GM21447 (cell line): ENCODE measurements at regions not wholly inside any gene's neighbourhood (a gene's known extent, or its start where the extent isn't known, plus 50 kb on each side); places are given as distances from the start of the nearest gene placed in this dataset.

ENCODE experiments used
- ATAC-seq: cut with Tn5 transposase; IDR thresholded peaks from one replicate; pipeline ENCODE4 v1.9.1; 2021; ENCODE audit not compliant: unreplicated experiment

GRCh38 chr22:48693377-48694135, 1134.1 kb downstream of the BRD1 start:
- ATAC-seq, result no peak

DNA sequence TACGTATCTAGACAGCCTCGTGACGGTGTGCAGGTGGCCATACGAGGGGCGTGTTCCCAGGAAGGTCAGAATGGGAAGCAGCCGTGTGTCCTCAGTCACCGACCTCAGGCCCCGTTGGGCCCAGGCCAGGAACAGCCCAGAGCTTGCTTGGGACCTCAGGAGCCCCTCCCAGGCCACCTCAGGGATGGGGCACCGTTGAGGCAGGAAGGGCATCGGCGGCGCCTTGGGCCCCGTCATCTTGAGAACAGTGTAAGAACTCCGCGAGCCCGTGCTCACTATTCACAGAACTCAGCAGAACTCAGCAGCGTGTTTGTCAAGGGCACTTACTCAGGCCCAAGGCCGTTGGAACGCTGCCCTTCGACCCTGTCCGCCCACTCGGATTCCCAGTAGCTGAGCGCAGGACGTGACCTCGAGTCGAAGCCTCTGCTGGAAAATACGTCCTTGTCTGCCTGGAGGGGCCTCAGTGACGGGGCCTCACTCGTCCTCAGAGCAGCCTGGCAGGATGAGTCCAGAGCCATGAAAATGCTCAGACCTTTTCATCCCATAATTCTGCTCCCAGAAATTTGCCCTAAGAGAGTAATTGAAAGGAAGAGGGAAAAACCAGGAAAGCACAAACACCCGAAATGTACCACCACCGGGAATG, 1134.8 kb downstream of the BRD1 start:
- no peak for ATAC-seq

DNA sequence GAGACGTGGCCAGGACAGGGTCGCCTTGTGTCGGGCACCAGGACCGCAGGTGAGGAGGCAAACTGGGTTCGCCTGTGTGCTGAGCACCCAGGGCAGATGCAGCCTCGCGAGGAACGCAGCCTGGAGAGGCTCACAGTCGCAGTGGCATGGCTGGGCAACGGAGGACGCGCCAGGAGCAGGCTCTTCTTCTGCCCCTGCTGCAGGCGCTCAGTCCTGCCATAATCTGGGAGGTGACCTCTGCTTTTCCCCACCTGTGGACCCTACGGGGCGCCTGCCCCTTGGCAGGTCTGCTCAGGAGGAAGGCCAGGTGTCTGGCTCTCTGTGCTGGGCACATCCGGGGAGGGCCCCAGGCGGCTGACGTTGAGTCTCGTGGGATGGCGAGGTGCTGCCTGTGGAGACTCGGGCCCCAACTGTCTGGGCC, 1136.2 kb downstream of the BRD1 start:
- ATAC-seq, result no peak

DNA sequence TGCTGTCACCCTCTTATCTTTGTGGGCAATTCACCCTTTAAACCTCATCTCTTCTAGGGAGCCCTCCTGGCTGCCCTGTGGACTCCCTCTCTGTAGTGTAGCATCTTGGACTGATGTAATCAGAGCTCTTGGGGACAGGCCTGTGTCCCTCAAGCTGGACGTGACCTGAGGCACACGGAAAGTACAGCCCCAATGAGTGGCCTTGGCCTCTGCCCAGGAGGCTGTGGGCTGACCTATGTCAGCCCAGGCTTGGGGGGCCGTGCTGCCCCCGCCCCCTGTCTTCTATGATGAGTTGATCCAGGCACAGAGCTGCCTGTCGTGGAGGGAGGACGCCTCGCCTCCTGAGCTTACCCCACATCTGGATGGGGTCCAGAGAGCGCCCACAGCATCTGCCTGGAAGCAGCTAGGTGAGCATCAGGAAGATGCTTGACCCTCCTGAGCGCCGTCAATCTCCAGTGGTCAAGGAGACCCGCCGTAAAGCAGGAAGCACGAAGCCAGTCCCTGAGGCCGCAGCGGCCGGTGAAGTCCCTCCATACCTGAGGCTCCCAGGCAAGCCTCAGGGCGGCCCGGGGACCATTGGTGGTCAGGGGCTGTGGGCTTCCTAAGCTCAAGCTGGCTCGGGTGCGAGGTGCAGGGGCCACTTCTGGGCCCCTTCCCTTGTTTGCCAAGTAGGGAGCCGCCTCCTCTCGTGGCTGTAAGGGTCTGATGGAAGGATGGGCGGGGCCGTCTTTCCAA, 1136.9 kb downstream of the BRD1 start:
- ATAC-seq, result no peak

GRCh38 chr22:48689206-48689605, 1138.5 kb downstream of the BRD1 start:
- no peak for ATAC-seq

DNA sequence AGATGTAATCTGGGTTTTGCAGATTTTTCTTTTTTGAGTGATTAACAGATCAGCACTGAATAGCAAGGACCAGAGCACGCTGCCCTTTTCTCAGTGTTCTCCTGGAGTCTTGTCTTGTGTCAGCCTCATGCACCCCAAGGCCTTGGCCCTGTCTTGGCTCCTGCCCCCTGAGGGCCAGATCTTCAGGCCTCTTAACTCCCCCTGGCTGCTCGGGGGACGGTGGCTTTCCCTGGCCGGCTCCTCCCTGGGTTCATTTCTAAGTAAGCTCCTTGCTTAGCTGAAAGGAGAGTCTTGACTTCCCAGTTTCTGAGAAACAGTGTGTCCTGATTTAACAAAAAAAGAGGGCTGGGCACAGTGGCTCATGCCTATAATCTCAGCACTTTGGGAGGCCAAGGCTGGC, 1139.3 kb downstream of the BRD1 start:
- ATAC-seq, result no peak

GRCh38 chr22:48687606-48688005, 1140.1 kb downstream of the BRD1 start:
- no peak for ATAC-seq

DNA sequence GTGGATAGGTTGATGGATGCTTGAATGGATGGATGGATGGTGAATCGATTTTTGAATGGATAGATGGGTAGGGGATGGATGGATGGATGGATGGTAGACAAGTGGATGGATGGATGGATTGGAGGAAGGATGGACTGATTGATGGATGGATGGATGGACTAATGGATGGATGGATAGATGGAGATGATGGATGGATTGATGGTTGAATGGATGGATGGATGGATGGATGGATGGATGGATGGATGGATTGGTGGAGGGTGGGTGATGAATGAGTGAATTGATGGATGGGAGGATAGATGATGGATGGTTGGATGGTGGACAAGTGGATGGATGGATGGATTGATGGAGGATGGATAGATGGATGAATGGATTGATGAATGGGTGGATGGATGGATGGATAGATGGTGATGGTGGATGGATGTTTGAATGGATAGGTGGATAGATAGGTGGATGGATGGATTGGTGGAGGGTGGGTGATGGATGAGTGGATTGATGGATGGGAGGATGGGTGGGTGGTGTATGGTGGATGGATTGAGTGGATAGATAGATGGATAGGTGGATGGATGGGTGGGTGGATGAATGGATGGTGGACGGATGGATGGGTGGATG, 1140.9 kb downstream of the BRD1 start:
- no peak for ATAC-seq

DNA sequence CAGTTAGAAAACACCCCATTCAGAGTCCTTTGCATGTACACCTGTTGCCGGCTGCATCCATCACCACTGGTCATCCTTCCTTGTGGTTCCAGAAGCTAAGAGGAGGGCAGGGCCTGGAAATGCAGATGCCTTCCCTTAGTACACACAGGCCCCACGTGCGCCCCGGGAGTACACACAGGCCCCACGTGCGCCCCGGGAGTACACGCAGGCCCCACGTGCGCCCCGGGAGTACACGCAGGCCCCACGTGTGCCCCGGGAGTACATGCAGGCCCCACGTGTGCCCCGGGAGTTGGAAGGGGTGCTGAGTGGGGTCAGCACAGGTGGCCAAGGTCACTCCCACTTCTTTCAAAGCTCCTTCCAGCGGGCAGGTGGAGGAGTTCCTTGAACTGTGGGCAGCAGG, 1141.9 kb downstream of the BRD1 start:
- no peak for ATAC-seq

- no peak for ATAC-seq
Observed at GRCh38 chr22:48683640-48684039, 1144.0 kb downstream of the BRD1 start.

- ATAC-seq, result no peak
Observed at GRCh38 chr22:48682504-48682903, 1145.2 kb downstream of the BRD1 start.

- ATAC-seq, result no peak
Observed at GRCh38 chr22:48680601-48681000, 1147.1 kb downstream of the BRD1 start.

- no peak for ATAC-seq
Observed at GRCh38 chr22:48679656-48680555, 1147.8 kb downstream of the BRD1 start.

DNA sequence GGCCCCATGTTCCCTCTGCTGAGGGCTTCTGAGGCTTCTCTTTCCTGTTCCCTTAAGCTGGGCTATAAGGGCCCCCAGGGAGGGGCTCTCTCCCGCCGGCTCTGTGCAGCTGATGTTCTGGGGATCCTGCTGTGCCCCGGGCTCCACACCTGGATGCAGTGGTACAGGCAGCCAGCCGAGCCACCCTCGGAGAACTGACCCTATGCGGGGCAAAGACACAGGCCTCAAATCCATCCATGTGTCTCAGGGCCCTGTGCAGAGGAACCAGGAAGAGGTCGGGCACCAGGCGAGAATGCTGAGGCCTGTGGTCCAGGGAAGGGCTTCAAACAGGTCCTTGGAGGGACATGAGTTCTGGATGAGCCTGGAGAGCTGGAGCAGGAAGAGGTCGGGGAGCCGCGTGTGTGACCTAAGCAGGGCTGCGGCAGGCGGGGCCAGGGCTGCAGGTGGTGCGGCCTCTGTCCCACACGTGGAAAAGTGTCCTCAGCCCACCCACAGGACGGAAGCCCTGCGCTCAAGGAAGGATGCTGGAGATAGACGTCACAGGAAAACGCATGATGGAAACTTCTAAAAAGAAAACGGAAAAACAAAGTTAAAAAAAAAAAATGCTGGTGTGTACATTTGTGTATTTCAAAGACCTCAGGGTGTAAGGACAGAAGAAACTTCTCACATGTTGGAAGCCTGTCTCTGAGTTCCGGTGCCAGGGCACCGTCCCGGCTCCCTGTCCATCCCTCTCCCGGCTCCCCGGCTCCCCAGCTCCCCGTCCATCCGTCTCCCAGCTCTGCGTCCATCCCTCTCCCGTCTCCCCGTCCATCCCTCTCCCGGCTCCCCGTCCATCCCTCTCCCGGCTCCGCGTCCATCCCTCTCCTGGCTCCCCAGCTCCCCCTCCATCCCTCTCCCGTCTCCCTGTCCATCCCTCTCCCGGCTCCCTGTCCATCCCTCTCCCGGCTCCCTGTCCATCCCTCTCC, 1149.2 kb downstream of the BRD1 start:
- no peak for ATAC-seq

DNA sequence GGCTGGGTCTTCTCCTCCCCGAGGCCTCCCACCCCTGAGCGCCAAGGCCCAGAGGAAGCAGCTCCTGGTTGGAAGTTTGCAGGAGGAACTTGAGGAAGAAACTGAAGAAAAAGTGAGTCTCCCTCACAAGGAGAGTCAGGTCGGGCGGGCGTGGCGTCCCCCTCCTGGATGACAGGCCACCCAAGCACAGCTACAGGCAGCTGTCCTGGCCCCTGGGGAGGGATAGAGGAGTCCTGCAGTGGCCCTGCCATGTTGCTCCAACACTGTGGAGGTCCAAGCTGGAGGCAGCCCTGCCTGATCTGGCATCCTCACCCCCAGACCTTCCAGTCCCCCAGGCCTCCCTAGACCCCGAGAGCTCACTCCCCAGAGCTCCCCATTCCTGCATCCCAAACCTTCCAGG, 1150.1 kb downstream of the BRD1 start:
- ATAC-seq, result no peak

- ATAC-seq, result no peak
Observed at GRCh38 chr22:48677168-48677520, 1150.5 kb downstream of the BRD1 start.

DNA sequence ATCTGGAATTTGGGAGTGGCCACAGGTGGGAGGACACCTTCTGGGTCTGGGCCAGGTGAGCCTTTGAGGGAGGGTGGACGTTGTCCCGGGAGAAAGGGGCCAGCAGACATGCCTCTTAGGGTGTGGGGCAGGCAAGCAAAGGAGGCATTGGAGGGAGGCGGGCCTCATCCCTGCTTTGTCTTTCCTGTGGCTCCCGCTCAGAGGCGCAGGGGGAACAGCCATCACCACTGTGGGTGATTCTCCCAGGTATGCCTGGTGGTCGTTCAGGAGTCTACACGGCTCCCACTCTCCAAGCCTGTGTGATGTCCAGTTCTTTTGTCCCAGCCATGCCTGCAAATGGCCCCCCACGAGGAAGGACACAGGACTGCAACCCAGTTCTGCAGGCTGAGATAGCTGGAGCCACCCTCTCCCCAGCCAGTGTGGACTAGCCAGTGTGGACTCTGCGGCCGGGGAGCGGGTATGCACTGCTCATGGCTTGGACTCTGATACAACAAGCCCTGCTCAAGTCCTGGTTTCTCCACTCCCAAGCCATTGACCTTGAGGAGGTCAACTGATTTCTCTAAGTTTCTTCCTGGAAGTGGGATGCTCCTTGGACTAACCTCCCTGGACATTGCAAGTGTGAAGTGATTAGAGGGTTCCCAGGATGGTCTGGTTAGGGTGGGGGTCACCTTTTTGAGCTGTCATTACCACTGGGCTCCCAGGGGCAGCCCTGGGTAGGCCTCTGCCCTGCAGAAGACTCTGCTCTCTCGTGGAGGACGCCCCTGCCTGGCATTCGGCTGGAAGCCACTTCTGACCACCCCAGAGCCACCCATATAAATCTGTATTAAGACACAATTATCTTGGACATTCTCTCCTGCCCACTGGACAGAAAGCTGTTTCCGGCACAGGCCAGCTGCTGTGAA, 1151.2 kb downstream of the BRD1 start:
- no peak for ATAC-seq

DNA sequence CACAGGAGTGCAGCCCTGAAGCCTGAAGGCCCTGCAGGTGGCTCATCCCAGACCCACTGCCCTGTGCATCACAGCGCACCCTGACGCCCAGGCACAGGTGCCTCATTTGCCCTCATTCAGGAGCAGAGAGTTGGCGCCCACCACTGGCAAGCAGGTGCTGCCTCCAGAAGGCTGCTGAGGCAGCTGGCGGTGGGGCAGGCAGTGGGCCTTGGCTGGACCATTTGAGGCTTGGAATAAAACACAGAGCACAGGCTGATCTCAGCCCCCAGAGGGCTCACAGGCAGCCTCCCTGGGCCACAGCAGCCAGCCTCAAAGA, 1151.9 kb downstream of the BRD1 start:
- ATAC-seq, result no peak
